IPS-11a (cell line): ENCODE measurements at regions not wholly inside any gene's neighbourhood (a gene's known extent, or its start where the extent isn't known, plus 50 kb on each side); places are given as distances from the start of the nearest gene placed in this dataset.

Source experiments
- H3K4me3 ChIP-seq: one replicate; pipeline ENCODE4 v1.5.1; 2013; ENCODE audit warnings: low read depth, low read length, control low read depth

- no peak overlapping the region for H3K4me3 ChIP-seq
Observed at GRCh38 chr1:188463919-188464318, 1635.2 kb downstream of the PLA2G4A start.

GRCh38 chr1:188466539-188466938 is 1637.8 kb downstream of the PLA2G4A start:
- H3K4me3 ChIP-seq, result no peak overlapping the region

- H3K4me3 ChIP-seq, result no peak overlapping the region
Observed at GRCh38 chr1:188476606-188477005, 1647.9 kb downstream of the PLA2G4A start.

- H3K4me3 ChIP-seq, result no peak overlapping the region
Observed at GRCh38 chr1:188489336-188490112, 1660.8 kb downstream of the PLA2G4A start.

GRCh38 chr1:188496506-188496905 is 1667.8 kb downstream of the PLA2G4A start:
- no peak overlapping the region for H3K4me3 ChIP-seq

GRCh38 chr1:188497020-188497419 is 1668.3 kb downstream of the PLA2G4A start:
- no peak overlapping the region for H3K4me3 ChIP-seq

- H3K4me3 ChIP-seq, result no peak overlapping the region
Observed at GRCh38 chr1:188499690-188500089, 1670.9 kb downstream of the PLA2G4A start.

- no peak overlapping the region for H3K4me3 ChIP-seq
Observed at GRCh38 chr1:188514917-188515316, 1686.2 kb downstream of the PLA2G4A start.

- no peak overlapping the region for H3K4me3 ChIP-seq
Observed at GRCh38 chr1:188517139-188517538, 1688.4 kb downstream of the PLA2G4A start.

- no peak overlapping the region for H3K4me3 ChIP-seq
Observed at GRCh38 chr1:188551176-188551575, 1722.4 kb downstream of the PLA2G4A start.

- no peak overlapping the region for H3K4me3 ChIP-seq
Observed at GRCh38 chr1:188557053-188557452, 1728.3 kb downstream of the PLA2G4A start.

- no peak overlapping the region for H3K4me3 ChIP-seq
Observed at GRCh38 chr1:188582911-188583532, 1754.3 kb downstream of the PLA2G4A start.

- H3K4me3 ChIP-seq, result no peak overlapping the region
Observed at GRCh38 chr1:188584119-188584518, 1755.4 kb downstream of the PLA2G4A start.

GRCh38 chr1:188590641-188591040 is 1761.9 kb downstream of the PLA2G4A start:
- H3K4me3 ChIP-seq, result no peak overlapping the region

GRCh38 chr1:188594542-188595235 is 1765.9 kb downstream of the PLA2G4A start:
- no peak overlapping the region for H3K4me3 ChIP-seq

GRCh38 chr1:188599313-188599712 is 1770.6 kb downstream of the PLA2G4A start:
- no peak overlapping the region for H3K4me3 ChIP-seq

- H3K4me3 ChIP-seq, result no peak overlapping the region
Observed at GRCh38 chr1:188611432-188611831, 1782.7 kb downstream of the PLA2G4A start.

- no peak overlapping the region for H3K4me3 ChIP-seq
Observed at GRCh38 chr1:188615321-188615720, 1786.6 kb downstream of the PLA2G4A start.

GRCh38 chr1:188620236-188620635 is 1791.5 kb downstream of the PLA2G4A start:
- H3K4me3 ChIP-seq, result no peak overlapping the region

GRCh38 chr1:188641566-188642211 is 1812.9 kb downstream of the PLA2G4A start:
- no peak overlapping the region for H3K4me3 ChIP-seq

- H3K4me3 ChIP-seq, result no peak overlapping the region
Observed at GRCh38 chr1:188642704-188643103, 1814.0 kb downstream of the PLA2G4A start.
